Neural cell (in vitro differentiated cells): ENCODE measurements at regions not wholly inside any gene's neighbourhood (a gene's known extent, or its start where the extent isn't known, plus 50 kb on each side); places are given as distances from the start of the nearest gene placed in this dataset.

Source experiments
- H2AFZ ChIP-seq: fragments of 200-600, 300-800 bp; sonication (generic), shearing (Covaris generic); 2 replicates; pipeline ENCODE4 v1.6.0; 2014; ENCODE audit warnings: low read depth, mild to moderate bottlenecking, antibody characterized with exemption, low read length, moderate library complexity
- H3F3A ChIP-seq: fragments of 200-600 bp; shearing (Covaris generic); 2 replicates; pipeline ENCODE4 v1.6.1; 2016; ENCODE audit warnings: mild to moderate bottlenecking, moderate library complexity, mixed read lengths, antibody characterized with exemption, low read length; ENCODE audit not compliant: insufficient read depth, poor library complexity, severe bottlenecking
- H3K27ac ChIP-seq: fragments of 200-600, 300-800 bp; sonication (generic), shearing (Covaris generic); 2 replicates; pipeline ENCODE4 v1.5.1; 2014; ENCODE audit warnings: mild to moderate bottlenecking, low read length, moderate library complexity
- H3K27me3 ChIP-seq: fragments of 300-800, 200-600 bp; sonication (generic), shearing (Covaris generic); 2 replicates; pipeline ENCODE4 v1.6.0; 2014; ENCODE audit warnings: mild to moderate bottlenecking, low read depth, low read length, moderate library complexity; ENCODE audit not compliant: insufficient read depth
- H3K36me3 ChIP-seq: fragments of 300-800, 200-600 bp; sonication (generic), shearing (Covaris generic); 2 replicates; pipeline ENCODE4 v1.5.1; 2014; ENCODE audit warnings: mild to moderate bottlenecking, antibody characterized with exemption, low read length, moderate library complexity; ENCODE audit not compliant: insufficient read depth
- H3K4me2 ChIP-seq: fragments of 300-800, 200-600 bp; sonication (generic), shearing (Covaris generic); 2 replicates; pipeline ENCODE4 v1.6.0; 2014; ENCODE audit warnings: mild to moderate bottlenecking, low read length
- H3K4me3 ChIP-seq: fragments of 300-800, 200-600 bp; sonication (generic), shearing (Covaris generic); 2 replicates; pipeline ENCODE4 v1.5.1; 2014; ENCODE audit warnings: mild to moderate bottlenecking, low read length, moderate library complexity
- H3K79me2 ChIP-seq: fragments of 200-600 bp; shearing (Covaris generic); replicated peaks from 2 replicates; pipeline ENCODE4 v1.6.0; 2014; ENCODE audit warnings: mild to moderate bottlenecking, low read length, moderate library complexity; ENCODE audit not compliant: insufficient read depth
- H3K9ac ChIP-seq: fragments of 300-800, 200-600 bp; sonication (generic), shearing (Covaris generic); 2 replicates; pipeline ENCODE4 v1.6.1; 2016; ENCODE audit warnings: mild to moderate bottlenecking, low read length, mixed read lengths
- H3K9me2 ChIP-seq: fragments of 200-600 bp; shearing (Covaris generic); 2 replicates; pipeline ENCODE4 v1.6.1; 2016; ENCODE audit warnings: mild to moderate bottlenecking, low read length, mixed read lengths; ENCODE audit not compliant: insufficient read depth
- H3K9me3 ChIP-seq: fragments of 200-600, 300-800 bp; sonication (generic), shearing (Covaris generic); 2 replicates; pipeline ENCODE4 v1.6.1; 2016; ENCODE audit warnings: mild to moderate bottlenecking, mixed run types, low read length, moderate library complexity, mixed read lengths
- H4K20me1 ChIP-seq: fragments of 200-600 bp; shearing (Covaris generic); 2 replicates; pipeline ENCODE4 v1.6.1; 2016; ENCODE audit warnings: mild to moderate bottlenecking, mixed run types; ENCODE audit not compliant: insufficient read depth
- CTCF ChIP-seq: fragments of 450-650 bp; IDR thresholded peaks from 2 replicates; pipeline ENCODE4 v1.5.1; 2014; ENCODE audit warnings: antibody characterized with exemption, mild to moderate bottlenecking, moderate library complexity; ENCODE audit not compliant: poor library complexity, severe bottlenecking
- EP300 ChIP-seq: fragments of 450-650 bp; conservative IDR thresholded peaks from 2 replicates; pipeline ENCODE4 v1.6.1; 2014; ENCODE audit warnings: antibody characterized with exemption, mild to moderate bottlenecking, moderate library complexity; ENCODE audit not compliant: poor library complexity, severe bottlenecking
- EZH2 ChIP-seq: fragments of 200-600, 300-800 bp; shearing (Covaris generic), sonication (generic); IDR thresholded peaks from 2 replicates; pipeline ENCODE4 v1.6.1; 2014; ENCODE audit warnings: antibody characterized with exemption, low read length, borderline replicate concordance, mild to moderate bottlenecking; ENCODE audit not compliant: insufficient read depth, poor library complexity, severe bottlenecking
- MXI1 ChIP-seq: fragments of 450-650 bp; conservative IDR thresholded peaks from 2 replicates; pipeline ENCODE4 v1.6.1; 2014; ENCODE audit warnings: antibody characterized with exemption, mild to moderate bottlenecking; ENCODE audit not compliant: poor library complexity, severe bottlenecking
- POLR2AphosphoS5 ChIP-seq: IDR thresholded peaks from 2 replicates; pipeline ENCODE4 v1.6.1; 2012
- RAD21 ChIP-seq: fragments of 450-650 bp; conservative IDR thresholded peaks from 2 replicates; pipeline ENCODE4 v1.6.1; 2014; ENCODE audit warnings: antibody characterized with exemption, mild to moderate bottlenecking, moderate library complexity
- REST ChIP-seq: IDR thresholded peaks from 2 replicates; pipeline ENCODE4 v1.6.1; 2012; ENCODE audit warnings: borderline replicate concordance
- SMC3 ChIP-seq: fragments of 450-650 bp; conservative IDR thresholded peaks from 2 replicates; pipeline ENCODE4 v1.6.1; 2014; ENCODE audit warnings: antibody characterized with exemption, mild to moderate bottlenecking, moderate library complexity; ENCODE audit not compliant: poor library complexity
- TAF1 ChIP-seq: IDR thresholded peaks from 2 replicates; pipeline ENCODE4 v1.6.1; 2012; ENCODE audit warnings: low read depth

DNA sequence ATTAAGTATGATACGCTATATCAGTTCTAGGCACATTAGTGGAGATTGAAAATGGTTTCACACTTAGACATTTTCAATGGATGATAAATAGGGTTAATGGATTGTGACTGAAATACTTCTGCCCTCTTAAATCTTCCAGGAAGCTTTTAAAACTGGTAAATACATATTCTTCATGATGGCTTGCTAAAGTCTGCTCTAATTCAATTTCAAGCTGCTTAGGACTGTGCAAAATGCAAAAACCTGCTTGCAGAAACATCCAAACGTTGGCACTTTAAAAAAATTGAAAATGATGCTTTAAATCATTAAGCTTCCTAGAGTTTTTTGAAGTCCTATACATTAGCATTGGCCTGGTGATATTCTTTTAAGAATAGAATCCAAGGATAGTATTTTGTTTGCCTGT is 214.8 kb upstream of the FSHR start:
- peak overlapping the region; percentile 79 for H3K27ac ChIP-seq
- no peak overlapping the region for H3K4me3 ChIP-seq
- no peaks in the 10 kb centered on the region for H3K36me3 ChIP-seq
- H3K9ac ChIP-seq: no peak overlapping the region
- no peak overlapping the region for H2AFZ ChIP-seq
- H3F3A ChIP-seq: no peaks in the 10 kb centered on the region
- no peaks in the 10 kb centered on the region for H3K27me3 ChIP-seq
- no peaks in the 10 kb centered on the region for H4K20me1 ChIP-seq
- TF ChIP-seq CTCF (no peak), REST (no peak), POLR2AphosphoS5 (no peak), RAD21 (no peak), SMC3 (no peak), EP300 (no peak), EZH2 (no peak), TAF1 (no peak), MXI1 (no peak)
- no peaks in the 10 kb centered on the region for H3K9me3 ChIP-seq
- no peaks in the 10 kb centered on the region for H3K79me2 ChIP-seq
- no peaks in the 10 kb centered on the region for H3K9me2 ChIP-seq
- no peak overlapping the region for H3K4me2 ChIP-seq

DNA sequence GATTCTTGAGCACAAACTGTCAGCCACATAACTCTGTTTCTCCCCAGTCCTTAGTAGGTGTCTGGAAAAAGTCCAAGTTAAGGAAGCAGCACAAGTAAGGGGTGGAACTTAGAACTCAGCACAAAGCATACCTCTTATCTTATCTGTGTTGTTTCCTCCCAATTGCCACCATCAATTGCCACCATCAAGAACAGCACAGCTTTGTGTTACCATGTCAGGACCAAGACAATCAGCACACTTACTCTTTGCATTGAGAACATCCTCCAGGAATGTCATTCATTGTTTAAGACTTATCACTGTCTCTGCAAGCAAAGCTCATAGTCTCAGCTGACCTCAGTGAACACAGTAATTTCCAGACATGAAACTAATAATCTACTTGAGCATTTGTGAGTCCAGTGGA is 212.7 kb upstream of the FSHR start:
- no peak for TF ChIP-seq EP300
- no peak for TF ChIP-seq CTCF
- TF ChIP-seq RAD21: no peak
- no peak for TF ChIP-seq MXI1
- TF ChIP-seq POLR2AphosphoS5: no peak
- no peak for TF ChIP-seq SMC3
- TF ChIP-seq EZH2: no peak
- TF ChIP-seq REST: no peak
- TF ChIP-seq TAF1: no peak
- no peaks in the 10 kb centered on the region for H3K36me3 ChIP-seq
- H4K20me1 ChIP-seq: no peaks in the 10 kb centered on the region
- H3K4me2 ChIP-seq: no peak overlapping the region
- H3K79me2 ChIP-seq: no peaks in the 10 kb centered on the region
- no peak overlapping the region for H3K27ac ChIP-seq
- no peaks in the 10 kb centered on the region for H3K27me3 ChIP-seq
- H3K4me3 ChIP-seq: no peak overlapping the region
- H2AFZ ChIP-seq: no peak overlapping the region
- H3K9ac ChIP-seq: no peak overlapping the region
- H3K9me3 ChIP-seq: no peaks in the 10 kb centered on the region
- H3K9me2 ChIP-seq: no peaks in the 10 kb centered on the region
- H3F3A ChIP-seq: no peaks in the 10 kb centered on the region
